ENCODE measurements at regions not wholly inside any gene's neighbourhood (a gene's known extent, or its start where the extent isn't known, plus 50 kb on each side); places are given as distances from the start of the nearest gene placed in this dataset.

- ChIA-PET CTCF (interaction anchor here (0.5 to 1.5 kb wide), 2 partner anchors 88 to 1378 kb away, joined by 3 to 4 read pairs; no protein-coding TSS in a partner anchor), POLR2A (interaction anchor here (1.1 kb wide), 1 partner anchor 8 kb away, joined by 3 read pairs; no protein-coding TSS in a partner anchor)
- Mint-ChIP-seq H3K27ac (ENCODE audit: low read depth, unreplicated experiment) (peak overlapping the region; percentile 3), H3K27me3 (ENCODE audit: insufficient read depth, unreplicated experiment) (no peaks in the 10 kb centered on the region), H3K4me3 (ENCODE audit: unreplicated experiment) (no peak overlapping the region), H3K9me3 (ENCODE audit: unreplicated experiment) (no peaks in the 10 kb centered on the region), H3K4me1 (ENCODE audit: insufficient read depth, unreplicated experiment) (no peaks in the 10 kb centered on the region), H3K36me3 (ENCODE audit: insufficient read depth, unreplicated experiment) (no peaks in the 10 kb centered on the region)
- no TSS peak for BruUV-seq (replicated peaks)
- DNase-seq (ENCODE audit: unreplicated experiment), result no peak
- no peak for TF ChIP-seq CTCF (IDR thresholded peaks at IDR 0.05; ENCODE audit: unreplicated experiment)
- intact Hi-C loops (cut with micrococcal nuclease), result no loop called here
Observed at GRCh38 chr16:80058214-80058613, 457.7 kb upstream of the MAF start.

- BruUV-seq (replicated peaks), result no TSS peak
- no peaks in the 10 kb centered on the region for H3K4me1 Mint-ChIP-seq (ENCODE audit: insufficient read depth, unreplicated experiment)
- CTCF ChIA-PET, result interaction anchor here (0.6 to 0.7 kb wide), 3 partner anchors 8 to 570 kb away, joined by 3 read pairs; no protein-coding TSS in a partner anchor
- no peak overlapping the region for H3K27ac Mint-ChIP-seq (ENCODE audit: low read depth, unreplicated experiment)
- no peaks in the 10 kb centered on the region for H3K27me3 Mint-ChIP-seq (ENCODE audit: insufficient read depth, unreplicated experiment)
- no peak overlapping the region for H3K4me3 Mint-ChIP-seq (ENCODE audit: unreplicated experiment)
- TF ChIP-seq CTCF (IDR thresholded peaks at IDR 0.05; ENCODE audit: unreplicated experiment), result no peak
- intact Hi-C loops (cut with micrococcal nuclease), result no loop called here
- H3K9me3 Mint-ChIP-seq (ENCODE audit: unreplicated experiment), result no peaks in the 10 kb centered on the region
- POLR2A ChIA-PET, result no interaction called here
- no peak for DNase-seq (ENCODE audit: unreplicated experiment)
- H3K36me3 Mint-ChIP-seq (ENCODE audit: insufficient read depth, unreplicated experiment), result no peaks in the 10 kb centered on the region
Observed at GRCh38 chr16:80056324-80056723, 455.8 kb upstream of the MAF start.

GRCh38 chr16:80055831-80056230, 455.3 kb upstream of the MAF start:
- CTCF ChIA-PET, result interaction anchor here (0.6 to 0.7 kb wide), 3 partner anchors 7 to 569 kb away, joined by 3 read pairs; no protein-coding TSS in a partner anchor
- H3K9me3 Mint-ChIP-seq (ENCODE audit: unreplicated experiment), result no peaks in the 10 kb centered on the region

GRCh38 chr16:80054647-80055046, 454.1 kb upstream of the MAF start:
- no peaks in the 10 kb centered on the region for H3K4me1 Mint-ChIP-seq (ENCODE audit: insufficient read depth, unreplicated experiment)
- H3K27ac Mint-ChIP-seq (ENCODE audit: low read depth, unreplicated experiment), result no peak overlapping the region
- no TSS peak for BruUV-seq (replicated peaks)
- H3K9me3 Mint-ChIP-seq (ENCODE audit: unreplicated experiment), result no peaks in the 10 kb centered on the region
- no peaks in the 10 kb centered on the region for H3K27me3 Mint-ChIP-seq (ENCODE audit: insufficient read depth, unreplicated experiment)
- intact Hi-C loops (cut with micrococcal nuclease), result no loop called here
- no peak for DNase-seq (ENCODE audit: unreplicated experiment)
- no peaks in the 10 kb centered on the region for H3K36me3 Mint-ChIP-seq (ENCODE audit: insufficient read depth, unreplicated experiment)
- ChIA-PET POLR2A (no interaction called here), CTCF (no interaction called here)
- H3K4me3 Mint-ChIP-seq (ENCODE audit: unreplicated experiment), result no peak overlapping the region
- no peak for TF ChIP-seq CTCF (IDR thresholded peaks at IDR 0.05; ENCODE audit: unreplicated experiment)

More at GRCh38 chr16:80055831-80056230, 455.3 kb upstream of the MAF start:
- Mint-ChIP-seq H3K27me3 (ENCODE audit: insufficient read depth, unreplicated experiment) (no peaks in the 10 kb centered on the region), H3K4me3 (ENCODE audit: unreplicated experiment) (no peak overlapping the region), H3K27ac (ENCODE audit: low read depth, unreplicated experiment) (no peak overlapping the region), H3K36me3 (ENCODE audit: insufficient read depth, unreplicated experiment) (no peaks in the 10 kb centered on the region), H3K4me1 (ENCODE audit: insufficient read depth, unreplicated experiment) (no peaks in the 10 kb centered on the region)
- no TSS peak for BruUV-seq (replicated peaks)
- intact Hi-C loops (cut with micrococcal nuclease), result no loop called here
- TF ChIP-seq CTCF (IDR thresholded peaks at IDR 0.05; ENCODE audit: unreplicated experiment), result no peak
- POLR2A ChIA-PET, result no interaction called here
- no peak for DNase-seq (ENCODE audit: unreplicated experiment)

Data from MCF 10A (cell line).